C4-2B (cell line): ENCODE measurements at regions not wholly inside any gene's neighbourhood (a gene's known extent, or its start where the extent isn't known, plus 50 kb on each side); places are given as distances from the start of the nearest gene placed in this dataset.

Source experiments
- H3K27ac ChIP-seq: fragments of 450-650 bp; 2 replicates; pipeline ENCODE4 v1.5.1; 2017
- ZFX ChIP-seq: fragments of 450-650 bp; IDR thresholded peaks from 2 replicates; pipeline ENCODE4 v1.6.1; 2017
- TF ChIP-seq, protein P1 (sequence below): fragments of 450-650 bp; conservative IDR thresholded peaks from 2 replicates; pipeline ENCODE4 v1.5.1; 2017; ENCODE audit warnings: mild to moderate bottlenecking

DNA sequence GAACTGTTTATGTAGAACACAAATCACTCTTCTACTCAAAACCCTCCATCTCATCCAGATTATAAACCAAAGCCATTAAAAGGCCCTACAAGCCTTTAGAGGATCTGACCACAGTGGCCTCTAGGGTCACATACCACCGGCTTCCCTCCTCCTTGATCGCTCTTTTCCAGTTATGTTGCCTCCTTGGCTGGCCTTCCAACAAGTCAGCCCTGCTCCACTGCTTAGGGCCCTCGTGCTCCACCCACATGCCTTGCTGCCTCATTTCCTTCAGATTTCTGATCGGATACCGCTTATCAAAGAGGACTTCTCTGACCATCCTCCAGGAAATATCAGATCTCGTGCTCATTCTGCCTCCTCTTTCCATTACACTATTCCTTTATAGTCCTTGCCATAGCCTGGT lies 139.4 kb upstream of the RAI14 start:
- 0 out of 2 replicates have a peak overlapping the region, but pooled peaks have one; percentile 3 for H3K27ac ChIP-seq
- no peak for TF ChIP-seq ZFX
- TF ChIP-seq, protein P1, sequence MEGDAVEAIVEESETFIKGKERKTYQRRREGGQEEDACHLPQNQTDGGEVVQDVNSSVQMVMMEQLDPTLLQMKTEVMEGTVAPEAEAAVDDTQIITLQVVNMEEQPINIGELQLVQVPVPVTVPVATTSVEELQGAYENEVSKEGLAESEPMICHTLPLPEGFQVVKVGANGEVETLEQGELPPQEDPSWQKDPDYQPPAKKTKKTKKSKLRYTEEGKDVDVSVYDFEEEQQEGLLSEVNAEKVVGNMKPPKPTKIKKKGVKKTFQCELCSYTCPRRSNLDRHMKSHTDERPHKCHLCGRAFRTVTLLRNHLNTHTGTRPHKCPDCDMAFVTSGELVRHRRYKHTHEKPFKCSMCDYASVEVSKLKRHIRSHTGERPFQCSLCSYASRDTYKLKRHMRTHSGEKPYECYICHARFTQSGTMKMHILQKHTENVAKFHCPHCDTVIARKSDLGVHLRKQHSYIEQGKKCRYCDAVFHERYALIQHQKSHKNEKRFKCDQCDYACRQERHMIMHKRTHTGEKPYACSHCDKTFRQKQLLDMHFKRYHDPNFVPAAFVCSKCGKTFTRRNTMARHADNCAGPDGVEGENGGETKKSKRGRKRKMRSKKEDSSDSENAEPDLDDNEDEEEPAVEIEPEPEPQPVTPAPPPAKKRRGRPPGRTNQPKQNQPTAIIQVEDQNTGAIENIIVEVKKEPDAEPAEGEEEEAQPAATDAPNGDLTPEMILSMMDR = no peak

DNA sequence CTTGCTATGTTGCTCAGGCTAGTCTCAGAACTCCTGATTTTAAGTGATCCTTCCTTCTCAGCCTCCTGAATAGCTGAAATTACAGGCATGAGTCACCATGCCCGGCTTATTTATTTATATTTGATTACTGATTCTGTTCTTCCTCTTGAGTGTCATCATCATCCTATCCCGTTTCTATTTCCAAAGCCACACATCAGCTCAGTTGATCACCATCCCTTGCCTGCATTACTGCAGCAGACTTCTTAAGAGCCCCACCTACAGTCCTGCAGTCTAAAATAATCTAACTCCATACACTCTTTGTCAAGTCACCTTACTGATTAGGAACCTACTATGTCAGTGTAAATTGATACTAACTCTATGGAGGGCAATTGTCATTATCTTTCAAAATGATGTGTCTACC lies 138.9 kb upstream of the RAI14 start:
- TF ChIP-seq ZFX = no peak
- TF ChIP-seq, protein P1 = no peak
- H3K27ac ChIP-seq = no peak overlapping the region

DNA sequence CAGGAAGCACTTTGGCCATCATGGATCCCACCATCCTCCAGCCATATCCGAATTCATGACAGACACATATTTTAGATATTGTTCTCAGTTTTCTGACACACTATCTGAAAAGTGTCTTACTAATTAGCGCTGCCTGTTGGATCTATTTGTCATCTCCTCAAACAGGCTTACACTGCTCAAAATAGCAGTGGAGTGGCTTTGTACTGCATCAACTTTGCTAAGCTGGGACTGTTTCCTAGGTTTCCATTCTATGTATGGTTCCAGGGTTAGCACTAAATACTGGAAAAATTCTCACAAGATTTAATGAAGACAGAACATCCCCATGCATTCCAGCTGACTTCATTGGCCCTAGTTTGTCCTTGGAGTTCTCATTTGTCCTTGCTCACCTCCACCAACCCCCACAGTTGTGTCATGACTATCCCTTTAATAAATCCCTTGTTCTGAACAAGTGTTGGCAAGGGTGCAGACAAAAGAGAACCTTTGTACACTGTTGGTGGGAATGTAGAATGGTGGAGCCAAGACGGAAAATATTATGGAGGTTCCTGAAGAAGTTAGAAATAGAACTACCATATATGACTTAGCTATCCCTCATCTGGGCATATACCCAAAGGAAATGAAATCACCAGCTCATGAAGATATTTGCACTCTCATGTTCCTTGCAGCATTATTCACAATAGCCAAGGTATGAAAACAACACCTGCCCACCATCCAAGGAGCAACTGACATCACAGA lies 136.5 kb upstream of the RAI14 start:
- H3K27ac ChIP-seq = no peak overlapping the region
- no peak for TF ChIP-seq ZFX
- TF ChIP-seq, protein P1 = no peak

DNA sequence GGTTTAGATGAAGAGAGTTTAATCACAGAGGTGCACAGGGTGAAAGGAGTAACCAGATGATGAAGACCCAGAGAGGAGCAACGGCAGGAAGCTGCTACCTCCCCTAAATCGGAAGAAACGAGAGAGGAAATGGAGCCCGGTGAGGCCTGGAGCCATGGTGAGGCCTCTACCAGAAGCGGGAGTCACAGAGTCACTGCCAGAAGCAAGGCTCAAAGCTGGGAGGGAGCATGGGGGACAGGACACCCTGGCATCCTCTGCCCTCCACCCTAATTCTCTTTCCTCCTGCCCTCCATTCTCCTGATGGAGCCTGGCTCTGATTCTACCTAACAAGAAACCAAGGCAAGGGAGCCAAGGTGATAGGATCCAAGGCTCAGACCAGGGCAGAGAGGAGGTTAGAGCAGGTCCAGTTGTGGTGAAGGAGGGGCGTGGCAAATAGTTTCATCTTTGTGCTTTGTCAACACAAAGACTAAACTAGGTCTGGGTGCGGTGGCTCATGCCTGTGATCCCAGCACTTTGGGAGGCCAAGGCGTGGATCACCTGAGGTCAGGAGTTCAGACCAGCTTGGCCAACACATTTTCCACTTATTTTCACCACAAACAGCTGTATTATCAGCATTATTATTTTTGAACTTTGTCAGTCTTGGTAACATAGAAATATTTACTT lies 134.4 kb upstream of the RAI14 start:
- no peak for TF ChIP-seq ZFX
- H3K27ac ChIP-seq = peak overlapping the region; percentile 12

DNA sequence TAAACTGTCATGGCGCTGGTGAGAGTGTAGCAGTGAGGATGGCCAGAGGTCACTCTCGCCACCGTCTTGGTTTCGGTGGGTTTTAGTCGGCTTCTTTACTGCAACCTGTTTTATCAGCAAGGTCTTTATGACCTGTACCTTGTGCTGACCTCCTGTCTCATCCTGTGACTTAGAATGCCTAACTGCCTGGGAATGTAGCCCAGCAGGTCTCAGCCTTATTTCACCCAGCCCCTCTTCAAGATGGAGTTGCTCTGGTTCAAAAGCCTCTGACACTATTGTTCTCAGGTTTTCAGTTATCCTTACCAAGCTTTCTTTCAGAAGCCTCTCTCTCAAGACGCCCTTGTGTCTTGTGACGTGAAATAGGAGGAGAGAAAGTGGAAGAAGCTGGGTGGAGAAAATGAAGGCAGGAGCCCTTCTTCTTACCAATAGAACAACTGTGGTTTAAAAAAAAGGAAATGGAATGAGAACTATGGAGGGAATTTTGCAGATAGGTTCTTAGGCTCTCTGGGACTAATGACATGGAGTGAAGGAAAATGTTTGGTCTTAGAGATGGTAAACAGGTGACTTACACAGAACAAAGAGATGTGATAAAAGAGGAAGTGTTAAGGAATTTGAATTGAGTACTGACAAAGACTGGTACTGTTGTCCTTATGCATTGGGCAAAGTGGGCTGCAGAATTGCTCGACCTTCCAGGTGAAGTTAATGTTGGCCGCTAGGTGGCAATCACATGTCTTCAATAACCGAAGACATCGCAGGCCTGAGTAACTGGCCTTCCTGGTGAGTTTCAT lies 133.3 kb upstream of the RAI14 start:
- TF ChIP-seq, protein P1 = peak; percentile 85
- no peak for TF ChIP-seq ZFX
- no peak overlapping the region for H3K27ac ChIP-seq

DNA sequence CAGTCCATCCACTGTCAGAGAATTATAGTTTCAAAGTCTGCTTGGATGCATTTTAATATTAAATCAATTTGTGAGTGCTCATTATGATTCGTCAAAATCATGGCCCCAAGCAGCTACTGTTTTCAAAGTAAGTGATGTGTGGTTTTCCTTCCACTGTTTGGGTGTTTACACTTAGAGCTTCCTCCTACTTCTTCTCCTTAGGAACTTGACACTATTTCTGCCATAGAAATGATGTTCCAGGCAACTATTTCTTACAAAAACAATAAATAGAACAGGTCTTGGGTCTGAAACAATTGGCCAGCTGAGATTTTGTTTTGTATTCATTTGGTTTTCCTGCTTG lies 132.8 kb upstream of the RAI14 start:
- TF ChIP-seq ZFX = no peak
- TF ChIP-seq, protein P1 = peak; percentile 54
- H3K27ac ChIP-seq = no peak overlapping the region

DNA sequence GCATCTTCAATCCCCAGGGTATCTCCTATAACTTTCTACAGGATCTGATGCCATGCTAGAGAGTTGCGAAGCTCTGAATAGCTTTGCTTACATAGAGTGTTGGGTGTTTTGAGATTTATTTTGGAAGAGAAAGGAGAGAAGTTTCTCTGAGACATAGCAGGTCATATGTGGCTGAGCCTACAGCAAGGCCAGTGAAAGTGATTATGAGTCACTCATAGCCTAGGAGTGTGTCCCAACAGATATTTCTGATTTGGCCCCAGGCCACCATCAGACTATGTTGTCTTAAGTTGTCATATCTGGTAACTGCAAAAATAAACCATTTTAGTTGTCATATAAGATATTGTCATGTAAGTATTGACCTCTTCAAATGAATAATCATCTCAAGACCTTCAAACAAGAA lies 132.0 kb upstream of the RAI14 start:
- no peak overlapping the region for H3K27ac ChIP-seq
- TF ChIP-seq, protein P1 = no peak
- TF ChIP-seq ZFX = no peak
